ENCODE measurements at regions not wholly inside any gene's neighbourhood (a gene's known extent, or its start where the extent isn't known, plus 50 kb on each side); places are given as distances from the start of the nearest gene placed in this dataset.
"Not testable (repeated sequence)": the region's sequence is repeated elsewhere in the genome, so short reads cannot be mapped to it uniquely, and the experiment has no call there.

GRCh38 chr6:88403486-88403885 lies 237.3 kb upstream of the CNR1 start:
- WGBS, 2 donors = 41 to 60% methylated on average over 1 of the region's 1 CpG

GRCh38 chr6:88402909-88403308 lies 236.8 kb upstream of the CNR1 start:
- TF ChIP-seq POLR2A (IDR thresholded peaks at IDR 0.05) (no peak), CTCF (IDR thresholded peaks at IDR 0.05) (no peak)
- 90 to 92% methylated on average over 3 of the region's 3 CpGs for WGBS, 2 donors
- no peak overlapping the region for H3K4me3 ChIP-seq (ENCODE audit: low read depth, poor library complexity, severe bottlenecking)
- intact Hi-C loops (cut with DNase I; ENCODE audit: low total_unique reads) = no loop called here
- DNase-seq (ENCODE audit: low spot score in 2 of 2) = no peak

More at GRCh38 chr6:88403486-88403885, 237.3 kb upstream of the CNR1 start:
- DNase-seq (ENCODE audit: low spot score in 2 of 2) = no peak
- intact Hi-C loops (cut with DNase I; ENCODE audit: low total_unique reads) = no loop called here
- H3K4me3 ChIP-seq (ENCODE audit: low read depth, poor library complexity, severe bottlenecking) = no peak overlapping the region
- TF ChIP-seq CTCF (IDR thresholded peaks at IDR 0.05) = no peak
- no peak for TF ChIP-seq POLR2A (IDR thresholded peaks at IDR 0.05)

- DNase-seq (ENCODE audit: low spot score in 2 of 2); intact Hi-C loops (cut with DNase I; ENCODE audit: low total_unique reads); H3K4me3 ChIP-seq (ENCODE audit: low read depth, poor library complexity, severe bottlenecking): not testable (repeated sequence)
- WGBS, 2 donors = 76 to 80% methylated on average over 7 of the region's 7 CpGs
These were observed 224.9 kb upstream of the CNR1 start for GRCh38 chr6:88390998-88391397.

- TF ChIP-seq CTCF (IDR thresholded peaks at IDR 0.05) (no peak), POLR2A (IDR thresholded peaks at IDR 0.05) (no peak)
- no peak for DNase-seq (ENCODE audit: low spot score in 2 of 2)
- intact Hi-C loops (cut with DNase I; ENCODE audit: low total_unique reads) = no loop called here
- no peak overlapping the region for H3K4me3 ChIP-seq (ENCODE audit: low read depth, poor library complexity, severe bottlenecking)
These were observed 222.4 kb upstream of the CNR1 start for GRCh38 chr6:88388589-88388988.

- no peak overlapping the region for H3K4me3 ChIP-seq (ENCODE audit: low read depth, poor library complexity, severe bottlenecking)
- intact Hi-C loops (cut with DNase I; ENCODE audit: low total_unique reads) = no loop called here
- DNase-seq (ENCODE audit: low spot score in 2 of 2) = no peak
- TF ChIP-seq POLR2A (IDR thresholded peaks at IDR 0.05) (no peak), CTCF (IDR thresholded peaks at IDR 0.05) (no peak)
These were observed 220.0 kb upstream of the CNR1 start for GRCh38 chr6:88386167-88386566.

- DNase-seq (ENCODE audit: low spot score in 2 of 2) = no peak
- intact Hi-C loops (cut with DNase I; ENCODE audit: low total_unique reads) = no loop called here
- TF ChIP-seq CTCF (IDR thresholded peaks at IDR 0.05) = no peak
- TF ChIP-seq POLR2A (IDR thresholded peaks at IDR 0.05) = no peak
- WGBS, 2 donors = 85 to 90% methylated on average over 2 of the region's 2 CpGs
- H3K4me3 ChIP-seq (ENCODE audit: low read depth, poor library complexity, severe bottlenecking) = no peak overlapping the region
These were observed 217.0 kb upstream of the CNR1 start for GRCh38 chr6:88383183-88383582.
